HepG2 (cell line): ENCODE measurements at regions not wholly inside any gene's neighbourhood (a gene's known extent, or its start where the extent isn't known, plus 50 kb on each side); places are given as distances from the start of the nearest gene placed in this dataset.
A peak's percentile ranks its signal among the peaks of the same experiment; 100 is the strongest.

Source experiments
- AKAP8 ChIP-seq: sonication (generic); formaldehyde crosslinking; IDR thresholded peaks from 2 replicates; pipeline ENCODE4 v1.5.1; 2020; ENCODE audit warnings: mild to moderate bottlenecking, missing genetic modification reagents
- BCL6 ChIP-seq: IDR thresholded peaks from 2 replicates; pipeline ENCODE4 v1.6.1; 2016; ENCODE audit warnings: missing genetic modification reagents, missing compliant biosample characterization
- CAMTA2 ChIP-seq: sonication (generic); formaldehyde crosslinking; IDR thresholded peaks from 2 replicates; pipeline ENCODE4 v1.4.0; 2020; ENCODE audit warnings: mild to moderate bottlenecking, missing genetic modification reagents, borderline replicate concordance
- CBX5 ChIP-seq: sonication (generic); formaldehyde crosslinking; IDR thresholded peaks from 2 replicates; pipeline ENCODE4 v1.4.0; 2020; ENCODE audit warnings: missing genetic modification reagents, borderline replicate concordance
- CCAR2 ChIP-seq: fragments of 200-400 bp; formaldehyde crosslinking; optimal IDR thresholded peaks from 2 replicates; pipeline ENCODE3; 2018; ENCODE audit warnings: low read depth, mild to moderate bottlenecking, low read length, moderate library complexity
- ETV6 ChIP-seq: sonication (generic); formaldehyde crosslinking; conservative IDR thresholded peaks from 2 replicates; pipeline ENCODE4 v1.4.0; 2020; ENCODE audit warnings: missing genetic modification reagents
- FOXK2 ChIP-seq: fragments of 450-650 bp; IDR thresholded peaks from 2 replicates; pipeline ENCODE4 v1.6.1; 2016
- MAFG ChIP-seq: sonication (generic); formaldehyde crosslinking; IDR thresholded peaks from 2 replicates; pipeline ENCODE4 v1.5.1; 2020; ENCODE audit warnings: mild to moderate bottlenecking, missing genetic modification reagents
- NCOR1 ChIP-seq: fragments of 200-600 bp; sonication (generic); IDR thresholded peaks from 2 replicates; pipeline ENCODE4 v1.7.0; 2017; ENCODE audit warnings: antibody characterized with exemption, low read length, borderline replicate concordance
- NR1H2 ChIP-seq: sonication (generic); formaldehyde crosslinking; IDR thresholded peaks from 2 replicates; pipeline ENCODE4 v1.8.1; 2022; ENCODE audit warnings: low read depth, missing genetic modification reagents, borderline replicate concordance
- PCBP1 ChIP-seq: fragments of 200-400 bp; formaldehyde crosslinking; IDR thresholded peaks from 2 replicates; pipeline ENCODE4 v1.6.1; 2017; ENCODE audit warnings: mild to moderate bottlenecking, low read depth, low read length, borderline replicate concordance
- PHB2 ChIP-seq: fragments of 450-650 bp; IDR thresholded peaks from 2 replicates; pipeline ENCODE4 v1.6.1; 2018; ENCODE audit not compliant: partially characterized antibody
- PHF20 ChIP-seq: sonication (generic); formaldehyde crosslinking; IDR thresholded peaks from 2 replicates; pipeline ENCODE4 v1.5.0; 2020; ENCODE audit warnings: mild to moderate bottlenecking, missing genetic modification reagents
- PRPF4 ChIP-seq: fragments of 200-400 bp; formaldehyde crosslinking; IDR thresholded peaks from 2 replicates; pipeline ENCODE4 v1.6.1; 2016; ENCODE audit warnings: low read length, low read depth; ENCODE audit not compliant: poor library complexity, severe bottlenecking
- SOX6 ChIP-seq, 2 experiments: fragments of 450-650 bp in 1 of 2; sonication (generic) in 1 of 2; formaldehyde crosslinking in 1 of 2; IDR thresholded peaks; 2 replicates each; pipeline versions ENCODE4 v1.4.0 to v1.6.1; 2017 to 2020; ENCODE audit warnings: antibody characterized with exemption in 1 of 2, mild to moderate bottlenecking in 1 of 2, missing genetic modification reagents in 1 of 2
- SRF ChIP-seq: IDR thresholded peaks from 2 replicates; pipeline ENCODE4 v1.6.1; 2011; ENCODE audit warnings: mild to moderate bottlenecking, low read depth, low read length, moderate library complexity
- TCF12 ChIP-seq, 2 experiments: fragments of 450-650 bp in 1 of 2; sonication (generic) in 1 of 2; formaldehyde crosslinking in 1 of 2; IDR thresholded peaks; 2 replicates each; pipeline versions ENCODE4 v1.6.1 to v1.8.0; 2017 to 2022; ENCODE audit warnings: antibody characterized with exemption in 1 of 2, mild to moderate bottlenecking in 1 of 2, missing genetic modification reagents in 1 of 2, moderate library complexity in 1 of 2
- ZFP36L2 ChIP-seq: sonication (generic); formaldehyde crosslinking; IDR thresholded peaks from 2 replicates; pipeline ENCODE4 v1.4.0; 2020; ENCODE audit warnings: missing genetic modification reagents
- ZNF143 ChIP-seq: sonication (generic); formaldehyde crosslinking; IDR thresholded peaks from 2 replicates; pipeline ENCODE4 v1.4.0; 2020; ENCODE audit warnings: missing genetic modification reagents
- ZNF234 ChIP-seq: sonication (generic); formaldehyde crosslinking; conservative IDR thresholded peaks from 2 replicates; pipeline ENCODE4 v1.5.1; 2020; ENCODE audit warnings: mild to moderate bottlenecking, missing genetic modification reagents
- ZNF335 ChIP-seq: sonication (generic); formaldehyde crosslinking; IDR thresholded peaks from 2 replicates; pipeline ENCODE4 v1.4.0; 2020; ENCODE audit warnings: missing genetic modification reagents
- ZNF432 ChIP-seq: sonication (generic); formaldehyde crosslinking; IDR thresholded peaks from 2 replicates; pipeline ENCODE4 v1.5.0; 2020; ENCODE audit warnings: missing genetic modification reagents, mild to moderate bottlenecking, borderline replicate concordance
- ZNF746 ChIP-seq: sonication (generic); formaldehyde crosslinking; IDR thresholded peaks from 2 replicates; pipeline ENCODE4 v1.8.0; 2022; ENCODE audit warnings: mild to moderate bottlenecking, missing genetic modification reagents
- ZNF75D ChIP-seq: sonication (generic); formaldehyde crosslinking; IDR thresholded peaks from 2 replicates; pipeline ENCODE4 v1.8.1; 2023; ENCODE audit warnings: missing genetic modification reagents, mild to moderate bottlenecking, borderline replicate concordance
- ZNF766 ChIP-seq: sonication (generic); formaldehyde crosslinking; IDR thresholded peaks from 2 replicates; pipeline ENCODE4 v1.5.0; 2020; ENCODE audit warnings: missing genetic modification reagents, borderline replicate concordance
- ZSCAN22 ChIP-seq: sonication (generic); formaldehyde crosslinking; IDR thresholded peaks from 2 replicates; pipeline ENCODE4 v1.4.0; 2020; ENCODE audit warnings: mild to moderate bottlenecking, missing genetic modification reagents
- TF ChIP-seq, protein P1 (sequence below): sonication (generic); formaldehyde crosslinking; IDR thresholded peaks from 2 replicates; pipeline ENCODE4 v1.4.0; 2020; ENCODE audit warnings: low read depth, mild to moderate bottlenecking, missing genetic modification reagents
- TF ChIP-seq, protein P2 (sequence below): IDR thresholded peaks from 2 replicates; pipeline ENCODE4 v1.6.1; 2016; ENCODE audit warnings: missing compliant biosample characterization, missing genetic modification reagents, borderline replicate concordance
- TF ChIP-seq, protein P3 (sequence below): sonication (generic); formaldehyde crosslinking; IDR thresholded peaks from 2 replicates; pipeline ENCODE4 v1.5.1; 2020; ENCODE audit warnings: mild to moderate bottlenecking, missing genetic modification reagents

DNA sequence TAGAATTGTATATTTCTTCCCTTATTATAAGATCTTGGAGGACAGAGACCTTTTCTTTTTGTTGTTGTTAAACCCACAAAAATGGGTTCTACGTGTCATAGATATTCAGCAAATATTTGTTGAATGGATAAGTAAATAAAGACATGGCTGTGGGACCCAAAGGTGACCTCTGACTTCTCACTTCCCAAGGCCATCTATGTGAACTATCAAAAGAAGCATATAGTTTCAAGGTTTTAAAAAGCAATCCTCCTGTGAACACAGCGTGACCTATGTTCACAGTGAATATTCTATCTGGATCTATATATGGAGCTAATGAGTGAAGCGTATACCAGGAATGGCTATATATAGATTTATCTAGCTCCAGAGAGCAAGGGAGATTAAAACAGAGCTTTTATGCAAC is 312.8 kb upstream of the C11orf87 start (continued):
- no peak for TF ChIP-seq ZNF746
- no peak for TF ChIP-seq CBX5
- no peak for TF ChIP-seq NCOR1
- TF ChIP-seq ZNF766 (CRISPR knock-in tag): no peak
- no peak for TF ChIP-seq PHF20 (CRISPR knock-in tag)
- TF ChIP-seq TCF12 (IDR thresholded peaks at IDR 0.05): no peak
- no peak for TF ChIP-seq TCF12 (CRISPR knock-in tag; IDR thresholded peaks at IDR 0.05)
- no peak for TF ChIP-seq ZNF335 (CRISPR knock-in tag)
- no peak for TF ChIP-seq ZNF432 (CRISPR knock-in tag)
- TF ChIP-seq MAFG (CRISPR knock-in tag): no peak
- TF ChIP-seq ZNF75D (CRISPR knock-in tag): no peak
- no peak for TF ChIP-seq ZFP36L2 (CRISPR knock-in tag)
- TF ChIP-seq ZSCAN22: no peak
- TF ChIP-seq, protein P1, sequence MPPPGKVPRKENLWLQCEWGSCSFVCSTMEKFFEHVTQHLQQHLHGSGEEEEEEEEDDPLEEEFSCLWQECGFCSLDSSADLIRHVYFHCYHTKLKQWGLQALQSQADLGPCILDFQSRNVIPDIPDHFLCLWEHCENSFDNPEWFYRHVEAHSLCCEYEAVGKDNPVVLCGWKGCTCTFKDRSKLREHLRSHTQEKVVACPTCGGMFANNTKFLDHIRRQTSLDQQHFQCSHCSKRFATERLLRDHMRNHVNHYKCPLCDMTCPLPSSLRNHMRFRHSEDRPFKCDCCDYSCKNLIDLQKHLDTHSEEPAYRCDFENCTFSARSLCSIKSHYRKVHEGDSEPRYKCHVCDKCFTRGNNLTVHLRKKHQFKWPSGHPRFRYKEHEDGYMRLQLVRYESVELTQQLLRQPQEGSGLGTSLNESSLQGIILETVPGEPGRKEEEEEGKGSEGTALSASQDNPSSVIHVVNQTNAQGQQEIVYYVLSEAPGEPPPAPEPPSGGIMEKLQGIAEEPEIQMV (CRISPR knock-in tag): no peak
- no peak for TF ChIP-seq ETV6 (CRISPR knock-in tag)
- no peak for TF ChIP-seq ZNF143 (CRISPR knock-in tag)
- TF ChIP-seq NR1H2: no peak
- TF ChIP-seq ZNF234 (CRISPR knock-in tag): no peak
- TF ChIP-seq, protein P2, sequence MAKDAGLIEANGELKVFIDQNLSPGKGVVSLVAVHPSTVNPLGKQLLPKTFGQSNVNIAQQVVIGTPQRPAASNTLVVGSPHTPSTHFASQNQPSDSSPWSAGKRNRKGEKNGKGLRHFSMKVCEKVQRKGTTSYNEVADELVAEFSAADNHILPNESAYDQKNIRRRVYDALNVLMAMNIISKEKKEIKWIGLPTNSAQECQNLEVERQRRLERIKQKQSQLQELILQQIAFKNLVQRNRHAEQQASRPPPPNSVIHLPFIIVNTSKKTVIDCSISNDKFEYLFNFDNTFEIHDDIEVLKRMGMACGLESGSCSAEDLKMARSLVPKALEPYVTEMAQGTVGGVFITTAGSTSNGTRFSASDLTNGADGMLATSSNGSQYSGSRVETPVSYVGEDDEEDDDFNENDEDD (CRISPR knock-in tag): no peak
- no peak for TF ChIP-seq AKAP8 (CRISPR knock-in tag)
- no peak for TF ChIP-seq FOXK2
- no peak for TF ChIP-seq PHB2
- TF ChIP-seq CAMTA2 (CRISPR knock-in tag): no peak
- no peak for TF ChIP-seq SOX6 (IDR thresholded peaks at IDR 0.05)
- peak; percentile 86 for TF ChIP-seq SOX6 (CRISPR knock-in tag; IDR thresholded peaks at IDR 0.05)
- TF ChIP-seq PCBP1: no peak
- TF ChIP-seq, protein P3, sequence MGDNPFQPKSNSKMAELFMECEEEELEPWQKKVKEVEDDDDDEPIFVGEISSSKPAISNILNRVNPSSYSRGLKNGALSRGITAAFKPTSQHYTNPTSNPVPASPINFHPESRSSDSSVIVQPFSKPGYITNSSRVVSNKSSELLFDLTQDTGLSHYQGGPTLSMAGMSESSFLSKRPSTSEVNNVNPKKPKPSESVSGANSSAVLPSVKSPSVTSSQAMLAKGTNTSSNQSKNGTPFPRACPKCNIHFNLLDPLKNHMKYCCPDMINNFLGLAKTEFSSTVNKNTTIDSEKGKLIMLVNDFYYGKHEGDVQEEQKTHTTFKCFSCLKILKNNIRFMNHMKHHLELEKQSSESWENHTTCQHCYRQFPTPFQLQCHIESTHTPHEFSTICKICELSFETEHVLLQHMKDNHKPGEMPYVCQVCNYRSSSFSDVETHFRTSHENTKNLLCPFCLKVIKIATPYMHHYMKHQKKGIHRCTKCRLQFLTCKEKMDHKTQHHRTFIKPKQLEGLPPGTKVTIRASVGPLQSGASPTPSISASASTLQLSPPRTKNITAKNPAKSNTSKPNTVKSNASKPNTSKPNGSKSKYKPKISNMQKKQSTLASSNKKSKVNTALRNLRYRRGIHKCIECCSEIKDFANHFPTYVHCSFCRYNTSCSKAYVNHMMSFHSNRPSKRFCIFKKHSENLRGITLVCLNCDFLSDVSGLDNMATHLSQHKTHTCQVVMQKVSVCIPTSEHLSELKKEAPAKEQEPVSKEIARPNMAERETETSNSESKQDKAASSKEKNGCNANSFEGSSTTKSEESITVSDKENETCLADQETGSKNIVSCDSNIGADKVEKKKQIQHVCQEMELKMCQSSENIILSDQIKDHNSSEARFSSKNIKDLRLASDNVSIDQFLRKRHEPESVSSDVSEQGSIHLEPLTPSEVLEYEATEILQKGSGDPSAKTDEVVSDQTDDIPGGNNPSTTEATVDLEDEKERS (CRISPR knock-in tag): no peak
- TF ChIP-seq BCL6 (CRISPR knock-in tag): peak; percentile 88
- no peak for TF ChIP-seq CCAR2
- no peak for TF ChIP-seq SRF
- no peak for TF ChIP-seq PRPF4
